GM12875 (cell line): ENCODE measurements at regions not wholly inside any gene's neighbourhood (a gene's known extent, or its start where the extent isn't known, plus 50 kb on each side); places are given as distances from the start of the nearest gene placed in this dataset.

ENCODE experiments used
- H3K4me3 ChIP-seq: one replicate; pipeline ENCODE4 v1.5.1; 2011; ENCODE audit warnings: low read depth, low read length, control low read depth
- TF ChIP-seq, protein P1 (sequence below): IDR thresholded peaks from 2 replicates; pipeline ENCODE4 v1.5.1; 2011; ENCODE audit warnings: low read depth, mild to moderate bottlenecking, control low read depth, inconsistent platforms, low read length, moderate library complexity, borderline replicate concordance; ENCODE audit not compliant: insufficient read depth

DNA sequence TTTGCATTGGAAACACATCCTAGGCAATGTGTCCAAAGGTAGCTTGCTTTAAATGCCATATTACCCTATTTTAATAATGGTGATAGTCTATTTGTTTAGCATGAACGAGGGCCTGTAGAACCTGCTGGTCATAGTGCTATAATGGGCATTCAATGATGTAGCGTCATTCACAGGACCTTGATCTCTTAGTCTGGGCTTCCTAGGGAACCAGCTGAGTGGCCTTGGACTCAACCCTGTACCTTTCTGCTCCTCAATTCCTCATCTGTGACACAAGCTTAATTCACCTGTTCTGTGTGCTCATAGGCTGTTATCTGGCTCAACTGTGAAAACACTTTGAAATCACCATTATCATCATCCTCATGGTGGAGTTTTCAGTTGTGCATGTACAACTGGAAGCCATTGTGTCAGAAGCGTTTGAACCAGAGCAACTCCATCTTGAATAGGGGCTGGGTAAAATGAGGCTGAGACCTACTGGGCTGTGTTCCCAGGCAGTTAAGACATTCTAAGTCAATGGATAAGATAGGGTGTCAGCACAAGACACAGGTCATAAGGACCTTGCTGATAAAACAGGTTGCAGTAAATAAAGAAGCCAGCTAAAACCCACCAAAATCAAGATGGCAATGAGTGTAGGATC, 346.8 kb upstream of the KLF3 start:
- H3K4me3 ChIP-seq: no peak overlapping the region
- TF ChIP-seq, protein P1, sequence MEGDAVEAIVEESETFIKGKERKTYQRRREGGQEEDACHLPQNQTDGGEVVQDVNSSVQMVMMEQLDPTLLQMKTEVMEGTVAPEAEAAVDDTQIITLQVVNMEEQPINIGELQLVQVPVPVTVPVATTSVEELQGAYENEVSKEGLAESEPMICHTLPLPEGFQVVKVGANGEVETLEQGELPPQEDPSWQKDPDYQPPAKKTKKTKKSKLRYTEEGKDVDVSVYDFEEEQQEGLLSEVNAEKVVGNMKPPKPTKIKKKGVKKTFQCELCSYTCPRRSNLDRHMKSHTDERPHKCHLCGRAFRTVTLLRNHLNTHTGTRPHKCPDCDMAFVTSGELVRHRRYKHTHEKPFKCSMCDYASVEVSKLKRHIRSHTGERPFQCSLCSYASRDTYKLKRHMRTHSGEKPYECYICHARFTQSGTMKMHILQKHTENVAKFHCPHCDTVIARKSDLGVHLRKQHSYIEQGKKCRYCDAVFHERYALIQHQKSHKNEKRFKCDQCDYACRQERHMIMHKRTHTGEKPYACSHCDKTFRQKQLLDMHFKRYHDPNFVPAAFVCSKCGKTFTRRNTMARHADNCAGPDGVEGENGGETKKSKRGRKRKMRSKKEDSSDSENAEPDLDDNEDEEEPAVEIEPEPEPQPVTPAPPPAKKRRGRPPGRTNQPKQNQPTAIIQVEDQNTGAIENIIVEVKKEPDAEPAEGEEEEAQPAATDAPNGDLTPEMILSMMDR: no peak

DNA sequence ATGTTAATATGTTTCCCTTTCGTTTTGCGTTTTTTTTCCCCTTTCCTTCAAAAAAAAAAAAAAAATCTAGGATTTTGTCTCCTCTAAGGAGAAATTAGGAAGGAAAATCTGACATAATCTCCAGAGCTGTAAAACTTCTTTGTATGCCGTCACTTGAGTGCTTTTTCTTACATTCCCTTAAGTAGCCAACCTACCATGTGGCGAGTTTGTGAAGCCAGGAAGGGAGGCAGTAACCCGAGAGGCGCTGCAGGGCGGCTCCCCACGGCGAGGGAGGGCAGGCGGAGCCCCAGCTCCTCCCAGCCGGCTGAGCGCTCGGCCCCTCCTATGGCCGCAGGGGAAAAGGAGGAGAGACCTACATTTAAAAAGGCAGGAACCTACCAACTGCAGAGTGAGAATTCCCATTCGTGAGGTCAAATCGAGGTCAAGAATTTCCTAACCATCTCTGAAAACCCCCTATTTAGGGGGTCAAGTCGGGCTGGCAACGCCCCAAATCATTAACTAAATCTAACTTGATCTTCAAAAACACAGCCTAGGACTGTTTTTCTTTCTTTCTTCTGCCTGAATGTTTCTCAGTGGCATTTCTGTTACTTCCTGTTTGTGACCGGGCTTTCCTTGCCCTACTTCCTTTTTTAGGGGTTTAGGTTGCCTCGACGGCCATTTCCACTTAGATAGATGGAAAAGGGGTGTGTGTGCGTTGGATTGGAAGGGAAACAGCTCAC, 345.1 kb upstream of the KLF3 start:
- no peak overlapping the region for H3K4me3 ChIP-seq
- TF ChIP-seq, protein P1: no peak

DNA sequence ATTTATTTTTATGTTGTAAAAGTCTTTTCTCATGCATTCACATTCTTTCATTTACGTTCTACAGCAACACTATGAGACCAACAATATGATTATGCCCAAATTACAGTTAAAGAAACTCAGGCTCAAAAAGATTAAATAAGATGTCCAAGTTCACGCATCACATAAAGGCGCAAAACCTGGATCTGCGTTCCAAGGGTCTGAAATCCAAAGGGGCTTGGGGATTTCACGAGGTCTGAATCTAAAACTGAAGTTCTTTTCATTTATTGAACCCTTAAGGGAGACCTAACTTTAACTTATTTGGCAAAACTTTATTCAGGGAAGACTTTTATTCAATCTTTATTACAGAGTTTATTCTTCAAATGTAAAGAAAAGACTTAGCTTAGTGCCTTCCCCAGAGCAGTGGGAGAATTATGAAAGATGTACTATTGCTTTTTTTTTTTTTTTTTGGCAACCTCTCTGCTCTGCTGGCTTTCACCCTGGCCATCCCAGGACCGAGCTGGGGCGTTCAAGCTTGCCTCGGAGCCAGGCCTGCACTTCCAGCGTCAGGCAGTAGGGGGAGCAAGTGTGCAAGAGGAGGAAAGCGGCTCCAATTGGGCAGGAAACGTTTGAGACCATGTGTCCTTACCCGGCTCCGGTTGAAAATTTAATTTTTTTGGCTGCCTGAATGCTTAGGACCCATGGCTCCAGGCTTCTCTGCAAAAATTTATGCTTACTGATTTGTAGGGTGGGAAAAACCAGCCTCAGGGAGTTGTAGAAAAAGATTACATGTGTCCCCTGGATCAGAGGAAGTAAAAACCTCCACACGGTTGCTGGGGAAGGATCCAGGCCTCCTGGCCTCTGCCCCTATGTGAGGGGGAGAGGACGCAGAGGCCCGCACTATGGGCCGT, 344.3 kb upstream of the KLF3 start:
- H3K4me3 ChIP-seq: no peak overlapping the region
- TF ChIP-seq, protein P1: peak; percentile 98

DNA sequence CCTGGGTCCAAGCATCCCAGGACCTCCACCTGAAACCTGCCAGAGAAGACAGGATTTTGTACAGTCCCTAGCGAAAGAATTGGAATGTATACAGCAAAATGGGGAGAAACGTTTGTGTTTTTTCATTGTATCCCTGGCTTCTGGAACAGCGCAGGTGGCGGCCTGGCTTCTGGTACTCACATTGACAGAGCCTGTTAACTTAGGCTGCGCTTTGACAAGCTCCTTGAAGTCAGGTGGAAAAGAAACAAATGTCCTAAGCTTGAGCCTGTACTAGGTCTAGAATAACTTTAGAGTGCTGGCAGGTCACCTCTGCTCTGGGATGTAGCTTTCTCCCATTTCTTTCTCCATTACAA, 343.7 kb upstream of the KLF3 start:
- no peak overlapping the region for H3K4me3 ChIP-seq
- TF ChIP-seq, protein P1: no peak

DNA sequence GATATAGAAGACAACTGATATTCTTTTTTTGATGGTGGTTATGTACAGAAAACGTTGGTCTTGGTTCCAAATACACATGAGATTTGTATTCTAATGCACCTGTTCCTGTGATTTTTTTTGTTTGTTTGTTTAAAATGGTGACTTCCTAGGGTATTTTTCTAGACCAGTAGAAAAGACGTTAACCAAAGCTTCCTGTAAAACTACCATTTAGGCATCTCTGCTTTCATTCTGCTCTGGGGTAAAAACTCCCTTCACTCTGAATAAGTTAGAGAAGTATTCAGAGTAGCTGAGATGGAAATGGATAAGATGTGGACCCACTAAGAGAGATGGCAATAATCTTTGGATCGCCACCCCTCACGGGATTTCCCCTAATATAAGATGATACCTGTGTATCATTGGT, 343.2 kb upstream of the KLF3 start:
- TF ChIP-seq, protein P1: no peak
- H3K4me3 ChIP-seq: no peak overlapping the region

DNA sequence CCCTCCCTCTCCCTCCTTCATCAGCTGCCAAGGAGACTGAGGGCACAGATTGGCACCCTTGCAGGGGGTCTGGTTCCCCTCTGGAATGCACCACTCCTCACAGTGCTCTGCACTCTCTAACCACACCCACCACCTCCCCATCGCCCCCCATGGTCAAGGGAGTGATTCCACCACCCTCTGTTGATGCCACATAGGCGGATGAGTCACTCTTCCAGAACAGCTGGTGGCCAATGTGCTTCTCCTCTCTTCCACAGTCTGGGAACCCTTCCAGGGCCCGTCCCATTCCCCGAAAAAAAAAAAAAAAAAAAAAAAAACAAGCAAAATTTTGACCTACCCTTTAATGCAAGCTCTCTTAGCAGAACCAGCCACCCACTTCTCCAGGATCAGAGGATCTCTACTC, 341.3 kb upstream of the KLF3 start:
- H3K4me3 ChIP-seq: no peak overlapping the region
- TF ChIP-seq, protein P1: no peak
